RWPE2 (cell line): ENCODE measurements at regions not wholly inside any gene's neighbourhood (a gene's known extent, or its start where the extent isn't known, plus 50 kb on each side); places are given as distances from the start of the nearest gene placed in this dataset.

Experiments used
- ATAC-seq: fragments of 200-7000 bp; cut with Tn5 transposase; 3 replicates; pipeline ENCODE4 v1.9.1; 2021; ENCODE audit warnings: low read depth
- DNase-seq: peaks from one replicate; pipeline ENCODE4 v3.0.0-alpha.2; 2020; ENCODE audit warnings: low spot score
- H3K27ac ChIP-seq: fragments of 450-650 bp; 2 replicates; pipeline ENCODE4 v1.5.1; 2017; ENCODE audit warnings: mild to moderate bottlenecking; ENCODE audit not compliant: poor library complexity, severe bottlenecking
- H3K27me3 ChIP-seq: fragments of 250-450 bp; sonication (Bioruptor Pico); 2 replicates; pipeline ENCODE4 v1.5.1; 2021; ENCODE audit warnings: mild to moderate bottlenecking, moderate library complexity; ENCODE audit not compliant: insufficient read depth, poor library complexity, severe bottlenecking
- H3K36me3 ChIP-seq: fragments of 250-450 bp; sonication (Bioruptor Pico); 2 replicates; pipeline ENCODE4 v1.5.1; 2020; ENCODE audit warnings: low read depth, mild to moderate bottlenecking, moderate library complexity
- H3K4me1 ChIP-seq: fragments of 250-450 bp; sonication (Bioruptor Pico); 2 replicates; pipeline ENCODE4 v1.5.1; 2021; ENCODE audit warnings: mild to moderate bottlenecking, moderate library complexity; ENCODE audit not compliant: insufficient read depth, poor library complexity, severe bottlenecking
- H3K4me3 ChIP-seq: fragments of 250-450 bp; sonication (Bioruptor Pico); 2 replicates; pipeline ENCODE4 v1.5.1; 2021; ENCODE audit warnings: mild to moderate bottlenecking, moderate library complexity; ENCODE audit not compliant: severe bottlenecking
- H3K9me3 ChIP-seq: fragments of 250-450 bp; sonication (Bioruptor Pico); 2 replicates; pipeline ENCODE4 v1.5.1; 2021; ENCODE audit warnings: mild to moderate bottlenecking, moderate library complexity; ENCODE audit not compliant: severe bottlenecking
- CTCF ChIP-seq: fragments of 450-650 bp; IDR thresholded peaks from one replicate; pipeline ENCODE4 v1.5.1; 2017; ENCODE audit warnings: mild to moderate bottlenecking, moderate library complexity; ENCODE audit not compliant: poor library complexity, severe bottlenecking

- no peak for ATAC-seq
Observed at GRCh38 chr10:60677531-60678129, 100.6 kb upstream of the CDK1 start.

GRCh38 chr10:60675236-60675635, 103.0 kb upstream of the CDK1 start:
- no peaks in the 10 kb centered on the region for H3K36me3 ChIP-seq
- TF ChIP-seq CTCF = no peak
- no peak for ATAC-seq
- H3K4me1 ChIP-seq = peaks cover 2% of the 10 kb centered on the region
- H3K9me3 ChIP-seq = no peaks in the 10 kb centered on the region
- no peaks in the 10 kb centered on the region for H3K27me3 ChIP-seq
- no peak overlapping the region for H3K4me3 ChIP-seq
- no peak for DNase-seq
- H3K27ac ChIP-seq = no peak overlapping the region

More at GRCh38 chr10:60677531-60678129, 100.6 kb upstream of the CDK1 start:
- no peak for DNase-seq
- Histone ChIP-seq H3K27ac (no peak overlapping the region), H3K4me1 (peaks cover 2% of the 10 kb centered on the region), H3K27me3 (no peaks in the 10 kb centered on the region), H3K36me3 (no peaks in the 10 kb centered on the region), H3K9me3 (no peaks in the 10 kb centered on the region), H3K4me3 (no peak overlapping the region)
- TF ChIP-seq CTCF = no peak

- no peak overlapping the region for H3K27ac ChIP-seq
- H3K4me3 ChIP-seq = no peak overlapping the region
- H3K27me3 ChIP-seq = no peaks in the 10 kb centered on the region
- no peak for DNase-seq
- ATAC-seq = no peak
- H3K9me3 ChIP-seq = no peaks in the 10 kb centered on the region
- no peak for TF ChIP-seq CTCF
- no peaks in the 10 kb centered on the region for H3K36me3 ChIP-seq
- H3K4me1 ChIP-seq = peaks cover 9% of the 10 kb centered on the region
Observed at GRCh38 chr10:60669501-60669900, 108.8 kb upstream of the CDK1 start.

- Histone ChIP-seq H3K27me3 (no peaks in the 10 kb centered on the region), H3K36me3 (no peaks in the 10 kb centered on the region), H3K4me1 (peaks cover 19% of the 10 kb centered on the region), H3K27ac (no peak overlapping the region), H3K4me3 (no peak overlapping the region), H3K9me3 (no peaks in the 10 kb centered on the region)
- DNase-seq = no peak
- ATAC-seq = peak; percentile 67
- TF ChIP-seq CTCF = no peak
Observed at GRCh38 chr10:60666221-60666620, 112.1 kb upstream of the CDK1 start.

GRCh38 chr10:60664859-60665258, 113.4 kb upstream of the CDK1 start:
- Histone ChIP-seq H3K9me3 (no peaks in the 10 kb centered on the region), H3K27me3 (no peaks in the 10 kb centered on the region), H3K4me3 (no peak overlapping the region), H3K4me1 (peaks cover 19% of the 10 kb centered on the region), H3K36me3 (no peaks in the 10 kb centered on the region), H3K27ac (no peak overlapping the region)
- ATAC-seq (no peak), DNase-seq (no peak)
- TF ChIP-seq CTCF = no peak
